HG02870 (cell line): ENCODE measurements at regions not wholly inside any gene's neighbourhood (a gene's known extent, or its start where the extent isn't known, plus 50 kb on each side); places are given as distances from the start of the nearest gene placed in this dataset.

Experiments
- ATAC-seq: cut with Tn5 transposase; IDR thresholded peaks from one replicate; pipeline ENCODE4 v1.9.1; 2021; ENCODE audit warnings: mild to moderate bottlenecking, moderate library complexity; ENCODE audit not compliant: unreplicated experiment

DNA sequence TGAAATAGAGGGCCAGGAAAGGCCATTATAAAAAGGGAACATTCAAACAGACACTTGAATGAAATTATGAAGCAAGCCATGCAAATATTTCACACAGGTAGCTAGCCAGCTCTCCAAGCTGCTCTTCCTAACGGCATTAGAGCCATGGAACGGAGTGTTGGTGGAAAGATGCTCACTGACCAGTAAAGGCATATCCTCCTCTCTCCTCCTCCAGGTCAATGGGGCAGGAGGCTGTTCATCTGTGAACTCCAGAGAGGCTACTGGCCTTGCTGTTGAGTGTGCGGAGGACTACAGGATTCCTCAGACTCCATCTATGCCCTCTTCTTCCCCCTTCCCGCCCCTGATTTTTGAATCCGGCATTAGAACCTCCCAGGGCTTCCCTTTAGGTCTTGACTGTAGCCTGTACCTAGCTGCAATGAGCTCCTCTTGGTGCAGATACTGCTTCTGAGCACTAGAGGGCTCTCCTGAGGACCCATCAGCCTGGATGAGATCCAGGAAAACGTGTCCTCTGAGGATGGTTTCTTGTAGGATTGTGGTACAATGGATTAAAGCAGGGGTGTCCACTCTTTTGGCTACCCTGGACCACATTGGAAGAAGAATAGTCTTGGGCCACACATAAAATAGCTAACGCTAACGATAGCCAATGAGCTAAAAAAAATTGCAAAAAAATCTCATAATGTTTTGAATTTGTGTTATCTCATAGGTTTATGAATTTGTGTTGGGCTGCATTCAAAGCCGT lies 162.2 kb downstream of the SREK1 start:
- ATAC-seq: peak; percentile 80

GRCh38 chr5:66306844-66307315 lies 162.8 kb downstream of the SREK1 start:
- ATAC-seq: no peak

GRCh38 chr5:66307647-66308241 lies 163.6 kb downstream of the SREK1 start:
- ATAC-seq: no peak

DNA sequence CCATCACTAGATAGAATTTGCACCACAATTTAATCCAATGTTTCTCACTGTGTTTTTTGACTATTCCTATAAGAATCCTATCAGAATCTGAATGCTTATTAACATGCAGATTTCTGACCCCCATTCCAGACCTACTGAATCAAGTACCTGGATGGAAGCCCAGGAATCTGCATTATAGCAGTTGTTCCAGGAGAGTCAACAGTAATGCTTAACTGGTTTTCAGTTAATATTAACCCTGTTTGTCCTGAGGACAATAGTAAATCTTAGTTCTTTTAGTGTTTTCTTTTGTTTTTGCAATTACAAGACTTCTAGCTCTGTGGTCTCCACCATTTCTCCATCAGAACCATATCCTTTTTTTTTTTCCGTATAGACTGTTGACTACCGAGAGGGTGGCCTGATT lies 168.2 kb downstream of the SREK1 start:
- no peak for ATAC-seq

- ATAC-seq: no peak
Measured at GRCh38 chr5:66315784-66316183, 171.7 kb downstream of the SREK1 start.

DNA sequence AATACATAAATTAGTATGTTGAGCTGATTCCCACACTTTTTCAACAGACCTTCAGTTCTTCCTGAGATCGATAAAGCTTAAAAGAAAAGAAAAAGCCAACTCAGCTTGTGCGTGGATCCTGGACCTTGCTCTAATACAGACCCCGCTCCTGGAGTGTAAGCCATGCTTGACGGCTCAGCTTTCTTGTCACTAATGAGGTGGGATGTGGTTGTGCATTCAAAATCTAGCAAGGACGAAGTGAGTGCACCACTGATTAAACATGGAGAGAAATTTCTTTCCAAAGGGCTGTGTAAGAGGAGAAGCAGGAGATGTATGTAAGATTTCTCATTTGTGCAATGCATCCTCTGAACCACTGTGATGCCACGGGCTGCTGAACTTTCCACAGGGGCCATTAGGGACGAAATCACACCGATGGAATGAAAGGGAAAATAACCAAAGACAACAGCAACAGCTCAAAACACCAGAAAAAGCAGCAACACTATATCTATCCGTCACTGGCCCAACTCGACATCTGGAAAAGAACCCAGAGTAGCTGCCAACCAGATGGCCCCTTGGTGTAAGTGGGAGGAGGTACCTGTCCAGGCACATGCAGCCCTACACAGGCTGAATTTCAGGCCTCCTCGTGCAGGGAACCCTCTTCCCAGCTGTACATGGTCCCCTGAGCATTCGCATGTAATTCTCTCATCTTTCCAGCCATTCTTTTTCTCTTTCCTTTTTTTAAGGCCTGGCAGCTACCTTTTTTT lies 178.9 kb downstream of the SREK1 start:
- no peak for ATAC-seq

DNA sequence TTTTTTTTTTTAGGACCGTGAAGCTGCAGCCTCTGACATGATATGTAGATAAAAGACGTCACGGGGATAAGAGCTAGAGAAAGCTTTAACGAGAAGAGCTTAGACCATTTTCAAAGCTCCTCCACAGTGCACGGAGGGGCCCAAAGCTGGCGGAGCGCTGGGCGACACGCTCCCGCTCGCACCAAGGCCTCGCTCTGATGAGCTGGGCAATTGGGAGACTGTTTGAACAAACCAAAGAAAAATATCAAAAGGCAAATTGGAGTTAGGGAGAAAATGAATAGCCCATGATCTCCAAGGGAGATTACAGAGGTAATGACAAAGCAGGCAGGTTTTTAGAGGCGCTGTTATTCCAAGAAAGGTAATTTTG lies 179.4 kb downstream of the SREK1 start:
- ATAC-seq: no peak

DNA sequence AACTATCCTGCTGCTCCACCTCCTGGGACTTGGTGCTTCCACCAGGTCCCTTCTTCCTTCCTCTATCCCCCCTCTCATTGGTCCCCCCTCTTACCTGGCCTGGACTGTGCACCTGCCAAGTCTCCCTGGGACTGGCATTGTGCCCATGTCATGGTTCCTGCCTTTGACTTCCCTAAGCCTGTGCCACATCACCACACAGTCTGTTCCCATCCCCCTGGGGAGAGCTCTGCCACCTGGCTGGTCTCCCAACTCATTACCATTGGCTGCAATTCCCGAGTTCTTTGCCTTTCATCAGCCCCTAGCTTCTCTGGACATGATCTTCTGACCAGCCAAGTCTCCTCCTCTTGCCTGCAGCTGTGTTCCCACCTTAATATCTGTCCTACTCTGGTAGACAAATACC lies 180.3 kb downstream of the SREK1 start:
- no peak for ATAC-seq

DNA sequence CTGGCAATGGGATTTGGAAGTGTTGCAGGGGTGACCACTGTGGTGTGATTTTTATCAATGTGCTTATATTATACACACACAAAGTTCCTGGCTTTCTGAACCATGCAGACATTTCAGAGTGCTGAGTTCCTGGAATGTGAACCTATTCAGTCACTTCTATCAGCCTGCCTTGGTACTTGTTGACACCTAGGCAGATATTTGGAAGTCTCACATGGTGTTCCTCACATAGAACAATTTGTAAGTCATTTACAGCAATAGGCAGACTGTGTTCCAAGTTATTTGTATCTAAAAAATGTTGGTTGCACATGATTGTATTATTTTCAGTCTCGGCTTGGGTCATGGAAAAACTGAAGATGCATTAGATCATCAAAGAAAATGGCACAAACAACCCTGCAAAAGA lies 182.2 kb downstream of the SREK1 start:
- no peak for ATAC-seq

DNA sequence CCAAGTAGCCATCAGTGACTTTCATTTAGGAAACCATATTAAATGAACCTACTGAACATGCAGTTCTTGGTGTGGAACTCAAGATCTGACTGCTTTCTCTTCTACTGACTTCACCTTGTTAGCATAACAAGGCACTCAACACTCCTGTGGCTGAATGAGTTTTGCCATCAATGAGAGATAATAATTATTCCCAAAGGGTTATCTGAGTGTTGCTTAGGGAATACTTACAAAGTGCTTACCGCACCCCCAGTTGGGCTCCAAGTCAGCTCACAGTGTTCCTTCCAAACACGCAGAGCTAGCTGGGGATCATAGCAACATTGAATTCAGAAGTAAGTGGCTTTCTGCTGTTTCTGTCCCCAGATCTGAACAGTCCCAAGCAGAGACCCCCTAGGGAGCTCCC lies 182.9 kb downstream of the SREK1 start:
- no peak for ATAC-seq

GRCh38 chr5:66329078-66329477 lies 185.0 kb downstream of the SREK1 start:
- no peak for ATAC-seq

DNA sequence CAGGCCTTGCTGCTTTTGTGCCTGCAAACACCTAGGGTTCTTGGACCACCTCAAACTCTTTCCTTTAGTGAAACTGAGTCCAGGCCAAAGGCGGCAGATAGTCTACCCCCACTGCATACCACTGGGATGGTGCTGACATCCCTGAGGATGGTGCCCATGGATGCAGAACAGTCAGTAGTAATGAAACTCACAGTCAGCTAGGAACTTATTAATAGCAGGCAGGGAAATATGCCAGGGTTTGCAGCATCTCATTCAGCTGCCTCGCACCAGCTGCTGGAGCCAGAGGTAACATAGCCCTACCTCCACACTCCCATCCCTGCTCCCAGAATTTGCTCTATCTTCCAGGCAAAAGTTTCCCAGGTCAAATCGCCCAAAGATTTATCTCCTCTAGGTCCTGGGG lies 189.1 kb downstream of the SREK1 start:
- no peak for ATAC-seq

DNA sequence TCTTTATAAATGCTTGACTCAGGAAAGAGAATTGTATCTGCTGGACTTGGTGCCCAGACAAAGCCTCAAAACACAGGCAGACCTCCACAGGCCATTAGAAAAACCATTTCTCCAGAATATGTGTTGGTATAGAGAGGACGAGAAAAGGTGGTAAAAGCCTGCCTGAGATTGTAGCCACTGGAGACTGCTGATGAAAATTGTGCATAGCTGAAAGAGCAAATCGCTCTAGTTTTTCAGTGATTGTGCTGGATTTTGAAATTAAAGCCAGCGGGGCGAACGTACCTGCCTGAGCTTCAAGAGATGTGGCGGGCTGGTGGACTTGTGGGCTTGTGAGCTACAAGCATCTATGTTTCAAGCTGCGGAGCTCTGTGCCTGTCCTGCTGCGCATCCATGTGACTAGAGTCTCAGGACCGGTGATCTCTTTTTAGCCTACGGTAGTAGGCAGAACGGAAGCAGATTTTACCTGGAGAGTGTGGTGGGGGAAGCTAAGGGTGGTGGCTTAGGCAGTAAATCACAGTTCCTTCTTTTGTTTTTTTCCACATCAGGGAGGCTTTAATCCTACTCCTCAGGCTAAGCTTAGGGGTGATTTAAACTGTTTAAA lies 193.6 kb downstream of the SREK1 start:
- no peak for ATAC-seq

DNA sequence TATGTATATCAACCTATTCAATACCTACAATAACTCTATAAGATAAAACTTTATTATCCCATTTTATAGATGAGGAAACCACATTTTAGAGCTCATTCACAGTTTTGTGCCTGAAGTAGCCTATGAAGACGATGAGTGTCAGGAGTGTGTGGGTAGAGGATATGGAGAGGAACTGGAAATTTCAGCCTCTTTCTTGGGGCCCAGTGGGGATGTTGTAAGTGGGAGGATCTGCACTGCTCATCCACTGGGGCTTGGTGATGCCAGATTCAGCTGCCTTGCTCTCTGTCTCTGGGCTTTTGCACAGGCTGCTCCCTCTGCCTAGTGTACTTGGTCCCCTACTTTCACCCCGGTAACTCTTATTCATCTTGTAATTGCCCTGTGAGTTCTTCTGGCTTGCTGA lies 194.7 kb downstream of the SREK1 start:
- no peak for ATAC-seq

DNA sequence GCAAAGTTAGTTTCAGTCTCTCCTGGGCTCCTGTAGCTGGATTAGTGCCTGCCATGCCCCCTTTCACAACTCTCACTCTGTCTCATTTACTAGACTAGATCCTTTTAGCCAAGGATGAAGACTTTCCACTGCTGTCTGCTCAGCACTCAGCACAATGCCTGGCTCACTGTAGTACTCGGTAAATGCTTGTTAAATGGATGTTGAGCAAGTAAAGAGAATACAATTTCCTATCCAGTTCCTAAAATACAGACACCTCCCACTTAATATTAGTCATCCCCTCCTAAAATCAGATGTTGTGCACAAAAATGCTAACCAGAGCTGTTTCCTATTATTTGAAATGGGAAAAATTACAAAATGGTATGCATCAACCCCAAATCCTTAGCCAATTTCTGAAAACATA lies 195.8 kb downstream of the SREK1 start:
- no peak for ATAC-seq

GRCh38 chr5:66340786-66341185 lies 196.7 kb downstream of the SREK1 start:
- no peak for ATAC-seq

DNA sequence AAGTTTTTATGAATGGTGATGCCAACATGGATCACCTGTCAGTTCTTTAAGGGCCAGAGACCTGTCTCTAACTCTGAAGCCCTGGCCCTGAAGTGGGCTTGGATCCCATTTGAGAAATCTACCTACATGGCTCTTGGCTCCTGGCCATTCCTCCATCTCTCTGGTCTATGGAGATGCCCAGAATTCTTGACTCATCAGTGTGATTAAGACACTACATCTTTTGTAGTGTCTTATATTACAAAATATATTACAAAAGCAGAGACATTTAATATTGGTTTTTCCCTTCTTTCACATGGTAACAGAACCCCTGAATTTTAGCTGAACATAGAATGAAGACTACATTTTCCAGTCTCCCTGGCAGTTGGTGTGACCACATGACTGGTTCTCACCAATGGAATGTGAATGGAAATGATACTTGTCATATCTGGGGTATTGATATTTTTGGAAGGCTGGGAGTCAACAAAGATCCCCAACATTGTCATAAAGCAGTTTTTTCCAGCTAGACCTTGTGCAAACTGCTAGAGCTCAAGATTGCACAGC lies 198.3 kb downstream of the SREK1 start:
- ATAC-seq: no peak

DNA sequence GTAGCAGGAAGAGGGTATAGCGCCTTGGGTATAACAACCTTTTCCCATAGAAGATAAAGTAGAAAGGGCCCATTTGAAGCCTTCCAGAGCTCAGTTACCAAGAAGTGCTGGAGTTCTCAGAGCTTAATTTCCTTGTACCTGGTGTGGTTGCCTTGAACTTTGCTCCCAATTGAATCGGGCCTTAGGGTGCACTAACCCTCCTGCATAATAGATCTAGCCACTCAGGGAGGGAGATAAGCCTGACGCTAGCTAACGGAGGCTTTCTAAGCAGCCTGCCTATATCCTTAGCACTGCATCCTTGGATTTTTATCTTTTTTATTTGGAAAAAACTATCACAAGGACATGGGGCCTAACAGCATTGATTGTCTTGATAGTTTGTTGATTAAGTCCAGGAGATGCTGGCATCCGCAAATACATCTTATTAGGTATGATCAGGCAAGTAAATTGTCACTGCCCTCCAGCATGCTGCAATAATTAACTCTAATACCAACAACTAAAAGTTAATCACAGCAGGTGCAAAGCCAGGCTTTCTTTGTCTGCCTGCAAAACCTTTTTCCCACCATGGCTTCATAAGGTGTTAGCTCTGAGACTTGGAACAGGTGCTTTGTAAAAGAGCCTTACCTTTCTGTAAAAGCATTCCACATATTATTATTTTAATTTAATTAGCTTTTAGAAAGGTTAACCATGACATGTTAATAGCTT lies 199.4 kb downstream of the SREK1 start:
- ATAC-seq: no peak

GRCh38 chr5:66344544-66344943 lies 200.4 kb downstream of the SREK1 start:
- no peak for ATAC-seq

GRCh38 chr5:66345281-66345680 lies 201.2 kb downstream of the SREK1 start:
- no peak for ATAC-seq

DNA sequence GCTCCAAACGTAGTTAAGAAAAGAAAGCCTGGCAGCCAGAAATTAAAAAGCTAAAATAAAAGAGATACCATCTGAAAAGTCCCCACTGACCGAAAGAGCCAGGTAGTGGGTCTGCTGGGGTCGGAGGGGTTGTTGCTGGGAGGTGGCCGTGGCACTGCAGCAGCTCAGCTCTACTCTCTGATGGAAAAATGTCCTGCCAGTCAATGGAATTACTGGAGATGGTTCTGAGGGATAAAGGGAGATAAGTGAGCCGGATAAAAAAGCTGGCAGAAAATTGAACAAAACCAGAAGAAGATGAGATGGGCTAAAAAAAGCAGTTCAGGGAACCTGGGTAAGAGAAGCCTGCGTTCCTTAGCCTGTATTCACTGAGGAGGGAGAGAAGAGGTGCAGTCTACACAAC lies 202.8 kb downstream of the SREK1 start:
- ATAC-seq: no peak
